Endothelial cell (in vitro differentiated cells): ENCODE measurements at regions not wholly inside any gene's neighbourhood (a gene's known extent, or its start where the extent isn't known, plus 50 kb on each side); places are given as distances from the start of the nearest gene placed in this dataset.

Experiments
- DNase-seq: peaks from one replicate; pipeline ENCODE4 v3.0.0; 2021; ENCODE audit warnings: low spot score
- H3K27ac Mint-ChIP-seq: one replicate; pipeline ENCODE4 v1.8.0; 2021; ENCODE audit warnings: mixed read lengths, inconsistent platforms; ENCODE audit not compliant: unreplicated experiment
- H3K27me3 Mint-ChIP-seq: one replicate; pipeline ENCODE4 v1.8.0; 2021; ENCODE audit warnings: mild to moderate bottlenecking, moderate library complexity, mixed read lengths, inconsistent platforms; ENCODE audit not compliant: unreplicated experiment
- H3K36me3 Mint-ChIP-seq: one replicate; pipeline ENCODE4 v1.8.0; 2021; ENCODE audit warnings: mild to moderate bottlenecking, low read depth, mixed read lengths, inconsistent platforms; ENCODE audit not compliant: unreplicated experiment
- H3K4me1 Mint-ChIP-seq: one replicate; pipeline ENCODE4 v1.8.0; 2021; ENCODE audit warnings: mild to moderate bottlenecking, mixed read lengths, inconsistent platforms; ENCODE audit not compliant: unreplicated experiment
- H3K4me3 Mint-ChIP-seq: one replicate; pipeline ENCODE4 v1.8.0; 2021; ENCODE audit warnings: mild to moderate bottlenecking, mixed read lengths, inconsistent platforms; ENCODE audit not compliant: unreplicated experiment
- H3K9me3 Mint-ChIP-seq: one replicate; pipeline ENCODE4 v1.8.0; 2021; ENCODE audit warnings: mixed read lengths, inconsistent platforms; ENCODE audit not compliant: unreplicated experiment
- TF ChIP-seq, protein P1 (sequence below): fragments of 200-600 bp; sonication (generic); IDR thresholded peaks from one replicate; pipeline ENCODE4 v1.5.0; 2021; ENCODE audit warnings: antibody characterized with exemption; ENCODE audit not compliant: unreplicated experiment

DNA sequence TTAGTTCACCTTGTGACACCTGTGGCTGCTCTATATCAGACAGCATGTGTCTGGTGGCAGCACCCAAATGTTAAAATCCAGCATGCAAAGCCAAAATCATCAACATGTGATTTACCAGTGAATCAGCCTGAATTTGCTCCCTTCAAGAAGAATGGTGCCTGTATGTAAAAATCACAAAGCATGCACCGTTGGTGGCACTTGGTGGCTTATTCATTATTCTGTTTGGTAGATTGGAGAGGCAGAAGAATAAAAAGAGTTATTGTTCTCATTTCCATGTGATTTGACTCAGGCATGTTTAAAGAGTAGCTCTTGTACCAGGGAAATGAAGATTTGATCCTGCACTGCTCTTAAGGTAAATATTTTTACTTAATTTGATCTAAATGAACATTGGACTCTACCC is 143.9 kb upstream of the MPPED2 start:
- no peak overlapping the region for H3K27ac Mint-ChIP-seq

GRCh38 chr11:30729187-30729713 is 143.1 kb upstream of the MPPED2 start:
- H3K36me3 Mint-ChIP-seq, result no peaks in the 10 kb centered on the region
- H3K9me3 Mint-ChIP-seq, result no peaks in the 10 kb centered on the region
- no peaks in the 10 kb centered on the region for H3K27me3 Mint-ChIP-seq
- H3K4me3 Mint-ChIP-seq, result no peak overlapping the region
- peaks cover 5% of the 10 kb centered on the region for H3K4me1 Mint-ChIP-seq
- H3K27ac Mint-ChIP-seq, result no peak overlapping the region
- TF ChIP-seq, protein P1, sequence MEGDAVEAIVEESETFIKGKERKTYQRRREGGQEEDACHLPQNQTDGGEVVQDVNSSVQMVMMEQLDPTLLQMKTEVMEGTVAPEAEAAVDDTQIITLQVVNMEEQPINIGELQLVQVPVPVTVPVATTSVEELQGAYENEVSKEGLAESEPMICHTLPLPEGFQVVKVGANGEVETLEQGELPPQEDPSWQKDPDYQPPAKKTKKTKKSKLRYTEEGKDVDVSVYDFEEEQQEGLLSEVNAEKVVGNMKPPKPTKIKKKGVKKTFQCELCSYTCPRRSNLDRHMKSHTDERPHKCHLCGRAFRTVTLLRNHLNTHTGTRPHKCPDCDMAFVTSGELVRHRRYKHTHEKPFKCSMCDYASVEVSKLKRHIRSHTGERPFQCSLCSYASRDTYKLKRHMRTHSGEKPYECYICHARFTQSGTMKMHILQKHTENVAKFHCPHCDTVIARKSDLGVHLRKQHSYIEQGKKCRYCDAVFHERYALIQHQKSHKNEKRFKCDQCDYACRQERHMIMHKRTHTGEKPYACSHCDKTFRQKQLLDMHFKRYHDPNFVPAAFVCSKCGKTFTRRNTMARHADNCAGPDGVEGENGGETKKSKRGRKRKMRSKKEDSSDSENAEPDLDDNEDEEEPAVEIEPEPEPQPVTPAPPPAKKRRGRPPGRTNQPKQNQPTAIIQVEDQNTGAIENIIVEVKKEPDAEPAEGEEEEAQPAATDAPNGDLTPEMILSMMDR, result no peak
- DNase-seq, result no peak

More for the DNA sequence above, 143.9 kb upstream of the MPPED2 start:
- no peak for DNase-seq
- peaks cover 5% of the 10 kb centered on the region for H3K4me1 Mint-ChIP-seq
- H3K36me3 Mint-ChIP-seq, result no peaks in the 10 kb centered on the region
- no peaks in the 10 kb centered on the region for H3K9me3 Mint-ChIP-seq
- TF ChIP-seq, protein P1, result no peak
- H3K27me3 Mint-ChIP-seq, result no peaks in the 10 kb centered on the region
- H3K4me3 Mint-ChIP-seq, result no peak overlapping the region

GRCh38 chr11:30725645-30726195 is 139.6 kb upstream of the MPPED2 start:
- H3K4me1 Mint-ChIP-seq, result peaks cover 5% of the 10 kb centered on the region
- no peak for DNase-seq
- no peaks in the 10 kb centered on the region for H3K9me3 Mint-ChIP-seq
- no peaks in the 10 kb centered on the region for H3K36me3 Mint-ChIP-seq
- TF ChIP-seq, protein P1, result no peak
- H3K4me3 Mint-ChIP-seq, result no peak overlapping the region
- H3K27ac Mint-ChIP-seq, result no peak overlapping the region
- H3K27me3 Mint-ChIP-seq, result no peaks in the 10 kb centered on the region

GRCh38 chr11:30724274-30724673 is 138.1 kb upstream of the MPPED2 start:
- H3K27me3 Mint-ChIP-seq, result no peaks in the 10 kb centered on the region

GRCh38 chr11:30719371-30719770 is 133.2 kb upstream of the MPPED2 start:
- Mint-ChIP-seq H3K27ac (no peak overlapping the region), H3K4me3 (no peak overlapping the region), H3K4me1 (no peaks in the 10 kb centered on the region), H3K27me3 (no peaks in the 10 kb centered on the region), H3K36me3 (no peaks in the 10 kb centered on the region), H3K9me3 (no peaks in the 10 kb centered on the region)
- TF ChIP-seq, protein P1, result no peak
- no peak for DNase-seq

More at GRCh38 chr11:30724274-30724673, 138.1 kb upstream of the MPPED2 start:
- Mint-ChIP-seq H3K9me3 (no peaks in the 10 kb centered on the region), H3K27ac (no peak overlapping the region), H3K4me1 (peaks cover 3% of the 10 kb centered on the region), H3K36me3 (no peaks in the 10 kb centered on the region), H3K4me3 (no peak overlapping the region)
- TF ChIP-seq, protein P1, result no peak
- no peak for DNase-seq
